ENCODE measurements at regions not wholly inside any gene's neighbourhood (a gene's known extent, or its start where the extent isn't known, plus 50 kb on each side); places are given as distances from the start of the nearest gene placed in this dataset.

DNA sequence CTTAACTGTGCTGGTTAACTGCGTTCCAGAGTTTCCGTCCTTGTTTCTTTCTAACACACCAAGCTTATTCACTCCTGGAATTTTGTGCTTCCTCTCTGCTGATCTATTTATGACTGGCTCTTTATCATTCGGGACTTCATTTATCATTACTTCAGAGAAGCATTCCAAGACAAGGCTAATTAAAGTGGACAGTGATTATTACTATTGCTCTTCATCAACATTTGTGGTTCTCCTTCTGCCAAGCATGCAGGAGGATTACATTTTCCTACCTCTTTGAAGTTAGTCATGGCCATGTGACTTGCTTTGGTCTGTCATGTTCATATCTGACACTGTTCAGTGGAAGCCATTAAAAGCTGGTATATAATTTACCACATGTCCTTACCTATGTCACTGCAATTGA is 172.4 kb upstream of the AGR3 start:
- ATAC-seq: no peak
- no peaks in the 10 kb centered on the region for H3K36me3 ChIP-seq (ENCODE audit: low read depth)
- no peak for DNase-seq
- TF ChIP-seq, protein P1, sequence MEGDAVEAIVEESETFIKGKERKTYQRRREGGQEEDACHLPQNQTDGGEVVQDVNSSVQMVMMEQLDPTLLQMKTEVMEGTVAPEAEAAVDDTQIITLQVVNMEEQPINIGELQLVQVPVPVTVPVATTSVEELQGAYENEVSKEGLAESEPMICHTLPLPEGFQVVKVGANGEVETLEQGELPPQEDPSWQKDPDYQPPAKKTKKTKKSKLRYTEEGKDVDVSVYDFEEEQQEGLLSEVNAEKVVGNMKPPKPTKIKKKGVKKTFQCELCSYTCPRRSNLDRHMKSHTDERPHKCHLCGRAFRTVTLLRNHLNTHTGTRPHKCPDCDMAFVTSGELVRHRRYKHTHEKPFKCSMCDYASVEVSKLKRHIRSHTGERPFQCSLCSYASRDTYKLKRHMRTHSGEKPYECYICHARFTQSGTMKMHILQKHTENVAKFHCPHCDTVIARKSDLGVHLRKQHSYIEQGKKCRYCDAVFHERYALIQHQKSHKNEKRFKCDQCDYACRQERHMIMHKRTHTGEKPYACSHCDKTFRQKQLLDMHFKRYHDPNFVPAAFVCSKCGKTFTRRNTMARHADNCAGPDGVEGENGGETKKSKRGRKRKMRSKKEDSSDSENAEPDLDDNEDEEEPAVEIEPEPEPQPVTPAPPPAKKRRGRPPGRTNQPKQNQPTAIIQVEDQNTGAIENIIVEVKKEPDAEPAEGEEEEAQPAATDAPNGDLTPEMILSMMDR (IDR thresholded peaks at IDR 0.05): no peak
- H3K9me3 ChIP-seq: no peaks in the 10 kb centered on the region
- H3K4me3 ChIP-seq: no peak overlapping the region
- H3K4me1 ChIP-seq (ENCODE audit: low read depth): no peaks in the 10 kb centered on the region
- intact Hi-C loops (cut with DNase I, micrococcal nuclease): no loop called here

DNA sequence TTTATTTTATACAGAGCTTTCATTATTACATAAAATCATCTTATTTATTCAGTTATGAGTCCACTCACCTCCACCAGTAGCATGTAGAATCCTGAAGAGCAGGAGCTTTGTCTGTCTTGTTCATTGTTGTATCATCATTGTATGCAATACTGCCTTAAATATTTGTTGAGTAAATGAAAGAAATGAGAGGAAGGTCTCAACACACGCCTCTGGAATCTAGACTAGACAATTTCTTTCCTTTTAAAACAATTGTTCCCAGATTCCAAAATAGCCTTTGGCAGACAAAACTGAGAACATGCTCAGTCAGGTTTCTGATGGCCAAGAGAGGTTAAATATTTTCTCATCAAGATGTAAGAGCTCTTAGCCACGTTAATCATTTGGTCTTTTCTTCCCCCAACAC is 173.1 kb upstream of the AGR3 start:
- no peak overlapping the region for H3K4me3 ChIP-seq
- H3K9me3 ChIP-seq: no peaks in the 10 kb centered on the region
- no peaks in the 10 kb centered on the region for H3K36me3 ChIP-seq (ENCODE audit: low read depth)
- DNase-seq (no peak), ATAC-seq (no peak)
- TF ChIP-seq, protein P1 (IDR thresholded peaks at IDR 0.05): no peak
- no peaks in the 10 kb centered on the region for H3K4me1 ChIP-seq (ENCODE audit: low read depth)
- intact Hi-C loops (cut with DNase I, micrococcal nuclease): no loop called here

DNA sequence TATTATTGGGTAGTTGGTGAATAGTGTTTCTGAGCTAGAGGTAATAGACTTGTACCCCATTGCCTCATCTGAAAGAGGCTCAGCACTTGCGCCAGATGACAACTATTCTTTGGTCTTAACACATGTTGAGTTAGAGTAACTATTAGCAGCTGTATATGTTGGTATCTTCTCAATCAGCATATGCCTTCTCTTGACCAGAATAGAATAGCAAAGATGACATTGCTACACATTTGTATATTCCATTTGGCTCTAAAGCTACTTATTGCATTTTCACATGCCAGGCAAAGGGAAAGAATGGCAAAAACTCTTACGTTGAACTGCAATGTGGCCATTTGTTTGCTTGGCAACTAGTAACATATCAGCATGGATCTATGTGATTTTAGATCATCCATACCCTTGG is 173.8 kb upstream of the AGR3 start:
- DNase-seq: no peak
- no peaks in the 10 kb centered on the region for H3K36me3 ChIP-seq (ENCODE audit: low read depth)
- ATAC-seq: no peak
- intact Hi-C loops (cut with DNase I, micrococcal nuclease): no loop called here
- TF ChIP-seq, protein P1 (IDR thresholded peaks at IDR 0.05): no peak
- H3K9me3 ChIP-seq: no peaks in the 10 kb centered on the region
- H3K4me1 ChIP-seq (ENCODE audit: low read depth): no peaks in the 10 kb centered on the region
- no peak overlapping the region for H3K4me3 ChIP-seq

DNA sequence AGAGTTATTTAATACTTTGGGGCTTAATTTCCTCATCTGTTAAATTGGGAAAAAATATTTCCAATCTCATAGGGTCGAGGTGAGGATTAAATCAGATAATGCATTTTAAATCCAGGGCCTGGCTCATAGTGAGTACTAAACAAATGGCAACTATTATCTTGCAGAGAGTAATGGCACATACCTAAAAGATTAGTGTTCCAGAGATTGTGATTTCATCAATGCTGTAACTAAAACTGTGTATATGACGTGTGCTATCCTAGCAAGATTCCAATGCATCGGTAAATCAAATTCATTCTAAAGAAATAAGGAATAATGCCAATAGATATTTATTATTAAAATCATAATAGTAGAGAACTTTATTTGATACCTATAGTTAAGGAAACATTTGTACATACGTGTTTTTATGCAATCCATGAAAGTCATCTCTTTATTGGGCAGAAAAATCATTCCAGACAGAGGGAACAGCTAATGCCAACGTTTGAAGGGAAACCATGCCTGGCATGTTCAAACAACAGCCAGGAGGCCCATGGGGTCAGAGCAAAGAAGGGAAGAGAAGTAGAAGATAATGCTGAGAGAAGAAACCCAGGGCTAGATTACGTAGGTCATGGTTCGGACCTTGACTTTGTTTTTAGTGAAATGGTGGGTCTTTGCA is 174.8 kb upstream of the AGR3 start:
- TF ChIP-seq, protein P1 (IDR thresholded peaks at IDR 0.05): no peak
- H3K36me3 ChIP-seq (ENCODE audit: low read depth): no peaks in the 10 kb centered on the region
- H3K4me1 ChIP-seq (ENCODE audit: low read depth): no peaks in the 10 kb centered on the region
- no peak overlapping the region for H3K4me3 ChIP-seq
- DNase-seq (no peak), ATAC-seq (no peak)
- intact Hi-C loops (cut with DNase I, micrococcal nuclease): no loop called here
- no peaks in the 10 kb centered on the region for H3K9me3 ChIP-seq

- H3K9me3 ChIP-seq: no peaks in the 10 kb centered on the region
- ATAC-seq (no peak), DNase-seq (no peak)
- H3K36me3 ChIP-seq (ENCODE audit: low read depth): no peaks in the 10 kb centered on the region
- H3K4me3 ChIP-seq: no peak overlapping the region
- TF ChIP-seq, protein P1 (IDR thresholded peaks at IDR 0.05): no peak
- intact Hi-C loops (cut with DNase I, micrococcal nuclease): no loop called here
- H3K4me1 ChIP-seq (ENCODE audit: low read depth): no peaks in the 10 kb centered on the region
These were observed 175.3 kb upstream of the AGR3 start for GRCh38 chr7:17057143-17057509.

- H3K4me3 ChIP-seq: no peak overlapping the region
- H3K36me3 ChIP-seq (ENCODE audit: low read depth): no peaks in the 10 kb centered on the region
- ATAC-seq (no peak), DNase-seq (no peak)
- TF ChIP-seq, protein P1 (IDR thresholded peaks at IDR 0.05): no peak
- no peaks in the 10 kb centered on the region for H3K4me1 ChIP-seq (ENCODE audit: low read depth)
- no peaks in the 10 kb centered on the region for H3K9me3 ChIP-seq
- intact Hi-C loops (cut with DNase I, micrococcal nuclease): no loop called here
These were observed 176.8 kb upstream of the AGR3 start for GRCh38 chr7:17058568-17058967.
